SU-DHL-6 (cell line): ENCODE measurements at regions not wholly inside any gene's neighbourhood (a gene's known extent, or its start where the extent isn't known, plus 50 kb on each side); places are given as distances from the start of the nearest gene placed in this dataset.

Source experiments
- CTCF ChIP-seq: fragments of 200-600 bp; sonication (generic); IDR thresholded peaks from one replicate; pipeline ENCODE4 v1.5.1; 2017; ENCODE audit warnings: antibody characterized with exemption, mild to moderate bottlenecking, low read length, moderate library complexity; ENCODE audit not compliant: insufficient read depth, poor library complexity, severe bottlenecking
- EZH2phosphoT487 ChIP-seq: fragments of 200-600 bp; sonication (generic), shearing (Covaris generic); conservative IDR thresholded peaks from 2 replicates; pipeline ENCODE4 v1.6.1; 2018; ENCODE audit warnings: mild to moderate bottlenecking, antibody characterized with exemption, low read length, moderate library complexity, mixed read lengths

- no peak for TF ChIP-seq CTCF
- no peak for TF ChIP-seq EZH2phosphoT487
These were observed 193.4 kb upstream of the GAS1 start for GRCh38 chr9:87140605-87141109.
